HG03103 (cell line): ENCODE measurements at regions not wholly inside any gene's neighbourhood (a gene's known extent, or its start where the extent isn't known, plus 50 kb on each side); places are given as distances from the start of the nearest gene placed in this dataset.

Experiments
- ATAC-seq: cut with Tn5 transposase; IDR thresholded peaks from one replicate; pipeline ENCODE4 v1.9.1; 2021; ENCODE audit warnings: low read depth; ENCODE audit not compliant: unreplicated experiment

DNA sequence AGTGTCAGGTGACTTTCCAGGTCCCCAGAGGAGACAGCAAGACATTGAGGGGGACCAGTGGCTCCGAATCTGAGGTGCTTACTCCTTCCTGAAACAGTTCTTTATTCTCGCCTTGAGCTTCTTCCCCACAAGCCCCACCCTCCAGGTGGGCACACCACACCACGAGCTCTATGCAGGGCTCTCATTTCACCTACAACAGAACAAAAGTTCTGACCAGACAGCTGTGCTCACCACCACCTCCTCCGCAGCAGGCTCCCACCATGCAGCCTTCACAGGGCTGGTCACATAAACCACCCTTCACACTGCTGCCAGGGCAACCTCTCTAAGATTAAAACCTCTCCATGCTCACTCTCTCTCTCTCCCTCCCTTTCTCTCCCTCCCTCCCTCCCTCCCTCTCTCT, 384.5 kb upstream of the ARID1B start:
- no peak for ATAC-seq

- ATAC-seq, result no peak
These were observed 385.2 kb upstream of the ARID1B start for GRCh38 chr6:156391977-156392376.

- ATAC-seq, result no peak
These were observed 386.0 kb upstream of the ARID1B start for GRCh38 chr6:156391061-156391672.

- ATAC-seq, result no peak
These were observed 386.6 kb upstream of the ARID1B start for GRCh38 chr6:156390621-156391020.

DNA sequence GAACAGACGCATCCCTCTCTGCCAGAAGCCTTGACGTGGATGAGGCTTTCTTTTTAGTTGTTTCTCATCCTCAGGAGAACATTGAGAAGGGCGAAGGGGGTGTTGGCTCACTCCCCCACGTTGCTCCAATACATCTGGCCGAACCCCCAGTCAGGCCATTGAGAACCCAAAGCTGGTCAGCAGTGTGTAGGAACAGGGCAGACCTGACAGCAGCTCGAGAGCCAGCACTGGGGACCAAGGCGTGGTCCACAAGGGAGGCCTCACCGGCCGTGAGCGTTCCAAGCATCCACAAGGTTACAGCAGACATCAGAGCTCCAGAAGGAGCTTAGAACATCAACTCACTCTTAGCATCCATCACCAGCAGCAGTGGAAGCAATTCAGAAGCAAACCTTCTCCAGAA, 387.9 kb upstream of the ARID1B start:
- no peak for ATAC-seq

- ATAC-seq, result no peak
These were observed 389.7 kb upstream of the ARID1B start for GRCh38 chr6:156387472-156387871.

DNA sequence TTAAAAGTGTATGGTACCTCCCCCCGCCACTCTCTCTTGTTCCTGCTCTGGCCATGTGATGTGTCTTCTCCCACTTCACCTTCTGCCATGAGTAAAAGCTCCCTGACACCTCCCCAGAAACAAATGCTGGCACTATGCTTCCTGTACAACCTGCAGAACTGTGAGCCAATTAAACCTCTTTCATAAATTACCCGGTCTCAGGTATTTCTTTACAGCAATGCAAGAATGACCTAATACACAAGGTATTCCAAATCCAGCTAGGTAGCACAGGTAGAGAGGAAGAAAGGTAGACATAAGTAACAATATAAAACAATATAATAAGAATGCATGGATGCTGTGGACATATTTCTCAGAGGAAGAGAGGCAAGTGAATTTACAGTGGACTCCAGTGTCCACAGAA, 394.1 kb upstream of the ARID1B start:
- no peak for ATAC-seq

GRCh38 chr6:156379392-156380289, 397.5 kb upstream of the ARID1B start:
- no peak for ATAC-seq

DNA sequence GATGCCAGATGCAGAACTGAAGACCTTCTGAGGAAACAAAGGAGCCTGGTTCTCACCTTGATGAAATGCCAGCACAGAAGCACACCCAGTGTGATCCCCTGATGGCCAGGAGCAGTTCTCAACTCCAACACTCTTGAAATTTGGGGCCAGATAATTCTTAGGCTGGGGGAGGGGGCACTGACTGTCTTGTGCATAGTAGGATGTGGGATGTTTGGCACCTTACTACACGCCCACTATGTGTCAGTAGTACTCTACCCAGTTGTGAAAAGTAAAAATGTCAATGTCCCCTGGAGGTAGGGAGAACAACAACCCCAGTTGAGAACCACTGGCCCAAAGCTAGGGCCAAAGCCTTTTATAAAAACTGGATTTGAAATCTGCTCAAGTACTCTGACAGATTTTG, 398.3 kb upstream of the ARID1B start:
- no peak for ATAC-seq

GRCh38 chr6:156376091-156376490, 401.1 kb upstream of the ARID1B start:
- ATAC-seq, result no peak

DNA sequence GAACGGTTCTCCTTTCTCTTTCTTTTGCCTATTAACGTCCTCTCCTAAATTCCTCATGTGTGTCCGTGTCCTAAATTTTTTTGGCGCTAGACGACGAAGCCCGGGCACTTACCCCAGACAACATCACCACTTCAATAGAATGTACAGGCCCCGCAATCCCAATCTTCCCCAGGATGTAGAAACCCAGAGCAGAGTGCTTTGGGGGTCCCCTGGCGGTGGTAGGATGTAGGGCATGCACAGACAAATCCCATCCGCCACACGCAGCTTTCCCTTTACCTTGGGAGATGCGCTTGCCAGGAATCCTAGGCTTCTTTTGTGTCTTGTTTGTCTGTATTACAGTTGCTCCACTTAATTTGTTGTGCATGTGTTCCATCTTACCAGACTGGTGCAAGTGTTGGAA, 417.3 kb upstream of the ARID1B start:
- no peak for ATAC-seq

- ATAC-seq, result no peak
These were observed 424.3 kb upstream of the ARID1B start for GRCh38 chr6:156352861-156353260.

DNA sequence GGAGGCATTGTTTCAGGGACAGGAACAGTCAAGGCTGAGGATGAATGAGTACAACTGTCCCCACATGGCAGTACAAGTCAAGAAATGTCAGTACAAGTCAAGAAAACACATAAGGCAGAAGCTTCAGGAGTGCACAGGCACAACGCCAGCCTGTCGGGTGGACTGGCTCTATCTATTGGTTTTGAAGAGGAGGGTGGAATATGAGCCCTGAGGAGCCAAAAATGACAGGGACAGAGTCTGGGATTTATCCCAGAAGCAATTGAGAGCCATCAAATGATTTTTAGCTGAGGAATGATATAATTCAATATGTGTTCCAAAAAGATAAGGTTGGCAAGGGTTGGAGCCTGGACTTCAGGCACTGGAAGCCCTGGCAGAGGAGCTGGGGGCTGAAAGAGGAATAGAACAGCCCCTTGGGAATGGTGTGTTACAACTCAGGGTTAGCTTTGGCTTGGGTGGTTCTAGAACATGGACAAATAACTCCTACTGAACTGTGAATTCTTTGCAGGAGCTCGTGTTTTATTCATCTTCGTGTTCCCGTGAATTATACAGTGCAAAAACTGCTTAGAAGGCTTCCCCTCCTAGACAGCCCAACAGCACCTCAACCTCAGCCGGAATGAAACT, 425.7 kb upstream of the ARID1B start:
- ATAC-seq, result no peak

GRCh38 chr6:156350337-156350736, 426.8 kb upstream of the ARID1B start:
- no peak for ATAC-seq

- ATAC-seq, result no peak
These were observed 428.3 kb upstream of the ARID1B start for GRCh38 chr6:156348849-156349248.

GRCh38 chr6:156348424-156348823, 428.8 kb upstream of the ARID1B start:
- no peak for ATAC-seq

- ATAC-seq, result no peak
These were observed 429.5 kb upstream of the ARID1B start for GRCh38 chr6:156347656-156348055.

DNA sequence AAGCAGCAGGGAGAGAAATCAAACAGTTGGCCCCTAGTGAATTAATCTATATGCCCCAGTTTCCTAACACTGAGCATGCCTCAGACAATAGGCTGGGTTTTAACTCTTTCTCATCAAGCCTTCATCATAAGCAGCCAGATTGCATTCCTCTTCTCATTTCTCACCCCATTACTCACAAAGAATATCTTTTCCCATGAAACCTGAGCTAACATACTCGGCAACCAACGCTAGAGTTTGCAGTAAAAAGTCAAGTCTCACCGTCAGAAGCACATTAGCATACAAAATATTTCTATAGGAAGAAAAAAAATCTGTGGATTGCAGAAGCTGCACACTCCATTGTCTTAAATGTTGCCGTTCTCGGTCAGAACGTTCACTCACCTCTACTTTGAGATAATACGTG, 429.9 kb upstream of the ARID1B start:
- ATAC-seq, result no peak

DNA sequence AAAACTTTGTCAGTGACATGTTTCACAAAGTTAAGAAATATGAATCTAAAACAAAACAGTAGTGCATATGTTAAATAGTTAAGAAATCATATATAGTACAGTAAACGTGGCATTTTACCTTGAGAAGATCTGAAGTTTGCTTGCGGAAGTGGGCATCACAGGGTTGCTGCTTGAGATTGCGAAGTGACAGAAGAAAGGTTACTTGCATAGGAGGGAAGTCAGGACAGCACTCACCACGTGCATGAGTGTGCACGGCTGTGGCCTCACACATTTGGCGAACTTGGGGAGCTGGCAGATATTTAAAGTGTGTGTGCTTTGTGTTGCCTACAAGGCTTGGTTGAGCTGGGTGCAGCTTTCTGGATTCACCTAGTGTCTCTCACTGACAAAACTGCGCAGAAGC, 431.5 kb upstream of the ARID1B start:
- no peak for ATAC-seq

DNA sequence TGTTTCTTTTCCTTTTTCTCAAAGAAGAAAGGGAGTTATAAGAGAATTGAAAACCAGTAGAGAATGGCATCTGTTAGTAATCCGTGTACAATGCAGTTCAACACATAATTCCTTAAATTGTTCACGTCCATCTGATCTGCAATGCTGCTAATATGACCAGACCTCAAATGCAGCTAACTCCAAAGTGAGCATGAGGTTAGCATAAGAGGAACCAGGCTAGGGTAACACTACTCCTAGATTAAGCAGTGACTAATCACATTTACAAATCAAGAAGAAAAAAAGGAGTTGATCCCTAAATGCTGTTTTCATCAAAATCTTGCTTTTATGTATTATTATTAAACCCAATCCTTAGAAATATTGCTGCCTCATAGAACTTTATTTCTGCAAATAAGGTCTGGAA, 432.7 kb upstream of the ARID1B start:
- no peak for ATAC-seq

GRCh38 chr6:156337801-156338200, 439.4 kb upstream of the ARID1B start:
- ATAC-seq, result no peak

GRCh38 chr6:156336733-156337132, 440.4 kb upstream of the ARID1B start:
- no peak for ATAC-seq
